ENCODE measurements at regions not wholly inside any gene's neighbourhood (a gene's known extent, or its start where the extent isn't known, plus 50 kb on each side); places are given as distances from the start of the nearest gene placed in this dataset.
A peak's percentile ranks its signal among the peaks of the same experiment; 100 is the strongest.

DNA sequence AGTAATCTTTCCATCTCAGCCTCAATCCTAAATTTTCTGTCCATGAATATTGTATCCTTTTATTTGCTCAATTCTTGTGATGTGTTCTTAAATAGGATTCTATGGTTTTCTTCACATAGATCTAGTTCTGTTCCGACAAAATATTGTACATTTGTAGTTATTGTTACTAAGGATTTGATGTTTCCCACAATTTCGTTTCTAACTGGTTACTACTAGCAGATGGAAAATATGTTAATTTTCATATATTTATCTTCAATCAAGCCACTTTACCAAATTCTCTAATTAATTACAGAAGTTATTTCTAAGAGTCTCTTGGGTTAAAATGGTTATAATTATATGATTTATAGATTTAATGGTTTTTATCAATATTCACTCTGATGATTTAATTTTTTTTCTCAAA lies 60.3 kb downstream of the SEC61B start:
- no peak for DNase-seq (ENCODE audit: low spot score)

DNA sequence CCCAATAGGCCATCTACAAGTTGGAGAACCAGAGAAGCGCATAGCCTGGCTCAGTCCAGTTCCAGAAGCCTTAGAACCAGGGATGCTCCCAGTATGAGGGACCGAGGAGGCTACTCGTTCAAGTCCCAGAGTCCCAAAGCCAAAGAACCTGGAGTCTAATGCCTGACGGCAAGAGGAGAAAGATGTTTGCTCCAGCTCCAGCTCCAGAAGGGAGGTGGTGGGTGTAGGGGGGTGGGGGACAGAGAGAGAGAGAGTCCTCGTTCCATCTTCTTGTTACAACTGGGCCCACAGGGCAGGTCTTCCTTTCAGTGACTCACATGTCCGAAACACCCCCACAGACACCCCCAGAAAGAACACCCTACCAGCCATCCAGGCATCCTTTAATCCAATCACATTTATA lies 63.9 kb downstream of the SEC61B start:
- no peak for DNase-seq (ENCODE audit: low spot score)

DNA sequence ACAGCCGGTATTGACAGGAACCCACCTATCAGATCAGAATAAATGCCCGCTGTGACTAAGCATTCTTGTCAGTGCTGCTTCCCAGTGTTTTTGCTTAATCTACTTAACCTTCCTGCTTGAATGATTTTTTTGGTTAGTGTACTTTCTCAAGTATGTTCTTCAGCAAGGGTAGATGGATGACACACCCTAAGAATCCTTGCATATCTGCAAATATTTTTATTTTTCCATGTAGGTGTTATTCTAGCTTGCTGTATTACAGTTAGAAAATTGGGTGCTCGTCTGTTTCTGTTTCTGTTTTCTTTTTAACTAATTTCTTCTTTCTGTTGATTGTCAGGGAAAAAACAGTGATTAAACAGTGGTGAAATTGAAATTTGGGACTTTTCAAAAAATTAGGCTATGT lies 64.5 kb downstream of the SEC61B start:
- no peak for DNase-seq (ENCODE audit: low spot score)

- no peak for DNase-seq (ENCODE audit: low spot score)
Measured at GRCh38 chr9:99287641-99288040, 65.6 kb downstream of the SEC61B start.

DNA sequence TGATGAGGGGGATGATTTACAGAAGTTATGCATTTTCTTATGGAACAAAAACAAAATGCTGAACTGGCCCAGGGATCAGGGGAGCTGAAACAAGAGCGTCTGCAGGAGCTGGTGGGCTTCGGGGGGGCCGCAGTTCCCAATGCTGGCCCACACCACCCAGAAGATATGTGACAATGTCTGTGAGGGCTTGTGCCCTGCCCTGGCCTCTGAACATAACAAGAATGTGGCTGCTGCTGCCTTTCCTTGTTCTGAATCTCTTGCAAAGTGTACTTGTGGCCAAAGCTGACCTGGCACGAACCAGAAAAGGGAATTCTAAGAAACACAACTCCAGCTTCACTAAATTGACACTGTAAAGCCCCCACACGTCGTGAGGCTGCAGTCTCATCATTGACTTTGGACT lies 66.7 kb downstream of the SEC61B start:
- DNase-seq (ENCODE audit: low spot score) = no peak

DNA sequence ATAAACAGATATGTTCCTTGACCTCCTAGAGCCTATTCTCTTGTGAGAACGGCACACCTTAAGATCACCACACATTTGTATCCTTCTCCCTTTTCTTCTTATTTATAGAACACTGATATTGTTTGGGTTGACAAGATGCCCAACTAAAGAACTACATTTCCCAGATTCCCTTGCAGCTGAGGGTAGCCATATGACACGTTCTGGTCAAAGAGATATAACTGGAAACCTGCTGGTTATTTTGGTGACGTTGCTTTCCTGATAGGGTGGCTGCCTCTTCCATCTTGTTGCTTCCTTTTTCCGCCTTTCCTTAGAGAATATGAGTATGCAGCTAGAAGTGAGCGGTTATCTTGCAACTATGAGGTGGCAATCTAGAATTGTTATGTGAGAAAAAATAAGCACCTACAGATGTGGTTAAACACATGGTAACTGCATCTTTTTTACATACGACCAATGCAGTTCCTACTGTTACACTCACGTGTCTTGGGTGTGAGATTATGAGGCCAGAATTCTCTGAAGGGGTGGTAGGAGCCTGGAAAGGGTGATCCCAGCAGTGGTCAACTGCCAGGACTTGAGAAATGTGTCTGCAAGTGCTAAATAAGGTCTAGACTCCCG lies 72.9 kb downstream of the SEC61B start:
- no peak for DNase-seq (ENCODE audit: low spot score)

- DNase-seq (ENCODE audit: low spot score) = peak; percentile 41
Measured at GRCh38 chr9:99296291-99296951, 74.3 kb downstream of the SEC61B start.

DNA sequence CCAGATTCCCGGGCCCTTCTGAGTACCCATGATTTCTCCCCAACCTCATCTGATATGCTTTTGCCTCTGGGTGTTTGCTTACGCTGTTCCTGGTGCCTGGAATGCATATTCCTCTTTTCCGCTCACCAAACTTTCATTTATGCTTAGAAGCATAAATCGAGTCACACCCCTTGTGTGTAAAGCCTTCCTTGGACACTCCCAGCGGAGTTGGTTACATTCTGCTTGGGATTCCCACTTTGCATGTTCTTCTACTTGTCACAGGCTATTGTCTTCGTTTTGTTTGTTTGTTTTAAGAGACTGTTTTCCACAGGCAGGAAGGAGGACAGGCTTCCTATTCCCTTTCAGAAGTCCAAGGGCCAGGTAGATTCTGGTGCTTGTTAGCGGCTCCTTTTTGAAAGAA lies 76.5 kb downstream of the SEC61B start:
- no peak for DNase-seq (ENCODE audit: low spot score)

DNA sequence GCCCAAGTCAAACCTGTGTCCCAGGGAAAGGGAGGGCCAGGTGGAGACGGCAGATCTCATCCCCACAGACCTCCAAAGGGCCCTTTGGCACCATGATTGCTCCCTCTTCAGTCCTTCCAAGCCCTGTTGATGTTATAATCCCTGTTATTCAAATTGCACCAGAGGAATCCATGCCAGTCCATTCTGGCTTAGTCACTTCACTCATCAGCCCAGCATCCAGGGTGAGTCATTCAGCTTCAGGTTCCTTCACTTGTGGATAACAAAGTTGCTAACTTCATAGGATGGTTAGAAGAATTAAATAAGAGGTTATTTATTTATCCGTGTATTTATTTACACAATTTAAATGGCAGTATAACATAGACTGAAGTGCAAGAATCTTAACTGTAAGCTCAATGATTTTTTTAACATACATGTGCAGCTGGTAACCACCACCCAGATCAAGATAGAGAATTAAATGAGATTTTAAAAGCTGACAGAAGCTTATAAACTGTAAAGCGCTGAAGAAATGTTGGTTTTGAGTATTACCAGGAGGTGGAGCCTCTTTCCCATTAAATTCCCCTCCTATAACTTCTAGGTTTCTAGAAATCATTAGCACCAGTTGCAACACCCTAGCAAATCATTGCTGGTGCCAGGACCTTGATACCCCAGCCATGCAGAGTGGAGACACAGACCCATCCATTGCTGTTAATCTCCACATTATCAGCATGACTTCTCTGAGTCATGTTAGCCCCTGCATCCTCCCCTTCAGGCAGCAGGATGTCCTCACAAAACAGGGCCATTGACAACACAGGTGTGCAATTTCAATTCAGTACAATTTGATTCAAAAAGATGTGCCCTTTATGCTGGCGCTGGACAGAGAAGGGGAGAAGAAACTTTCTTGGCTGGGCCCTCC lies 77.4 kb downstream of the SEC61B start:
- no peak for DNase-seq (ENCODE audit: low spot score)

DNA sequence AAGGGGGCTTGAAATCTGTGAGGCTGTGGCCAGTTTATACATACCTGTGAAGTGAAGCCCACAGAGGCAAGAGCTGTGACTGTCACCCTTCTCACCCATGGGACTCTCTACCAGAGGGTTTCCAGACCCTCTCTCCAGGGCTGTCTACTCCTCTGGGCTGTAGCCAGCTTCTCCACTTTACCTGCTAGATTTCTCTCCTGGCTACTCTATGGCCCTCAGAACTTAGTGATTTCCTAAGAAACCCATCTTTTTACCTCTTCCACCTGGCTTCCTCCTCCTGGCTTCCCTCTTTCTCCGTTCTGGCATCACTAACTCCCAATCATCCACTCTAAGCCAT lies 78.0 kb downstream of the SEC61B start:
- no peak for DNase-seq (ENCODE audit: low spot score)

DNA sequence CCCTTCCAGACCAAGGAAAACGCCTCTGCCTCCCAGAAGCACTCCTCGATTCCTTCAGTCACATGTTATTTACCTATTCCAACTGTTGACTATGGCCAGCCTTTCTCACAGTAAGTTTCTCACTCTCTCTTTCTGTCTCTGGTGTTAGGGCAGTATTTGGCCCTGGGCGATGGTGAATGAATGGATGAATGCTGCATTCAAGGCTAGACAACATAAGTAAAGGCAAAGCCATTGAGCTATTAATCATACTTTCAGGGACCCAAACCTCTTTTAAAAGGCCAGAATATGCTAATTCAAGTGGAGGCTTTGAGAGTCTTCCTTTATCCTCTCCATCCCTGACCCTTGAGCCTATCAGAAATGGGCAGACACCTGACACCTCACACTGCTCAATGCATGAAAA lies 78.5 kb downstream of the SEC61B start:
- DNase-seq (ENCODE audit: low spot score) = no peak

GRCh38 chr9:99303177-99303576 lies 81.1 kb downstream of the SEC61B start:
- DNase-seq (ENCODE audit: low spot score) = no peak

GRCh38 chr9:99305124-99305523 lies 83.0 kb downstream of the SEC61B start:
- no peak for DNase-seq (ENCODE audit: low spot score)

DNA sequence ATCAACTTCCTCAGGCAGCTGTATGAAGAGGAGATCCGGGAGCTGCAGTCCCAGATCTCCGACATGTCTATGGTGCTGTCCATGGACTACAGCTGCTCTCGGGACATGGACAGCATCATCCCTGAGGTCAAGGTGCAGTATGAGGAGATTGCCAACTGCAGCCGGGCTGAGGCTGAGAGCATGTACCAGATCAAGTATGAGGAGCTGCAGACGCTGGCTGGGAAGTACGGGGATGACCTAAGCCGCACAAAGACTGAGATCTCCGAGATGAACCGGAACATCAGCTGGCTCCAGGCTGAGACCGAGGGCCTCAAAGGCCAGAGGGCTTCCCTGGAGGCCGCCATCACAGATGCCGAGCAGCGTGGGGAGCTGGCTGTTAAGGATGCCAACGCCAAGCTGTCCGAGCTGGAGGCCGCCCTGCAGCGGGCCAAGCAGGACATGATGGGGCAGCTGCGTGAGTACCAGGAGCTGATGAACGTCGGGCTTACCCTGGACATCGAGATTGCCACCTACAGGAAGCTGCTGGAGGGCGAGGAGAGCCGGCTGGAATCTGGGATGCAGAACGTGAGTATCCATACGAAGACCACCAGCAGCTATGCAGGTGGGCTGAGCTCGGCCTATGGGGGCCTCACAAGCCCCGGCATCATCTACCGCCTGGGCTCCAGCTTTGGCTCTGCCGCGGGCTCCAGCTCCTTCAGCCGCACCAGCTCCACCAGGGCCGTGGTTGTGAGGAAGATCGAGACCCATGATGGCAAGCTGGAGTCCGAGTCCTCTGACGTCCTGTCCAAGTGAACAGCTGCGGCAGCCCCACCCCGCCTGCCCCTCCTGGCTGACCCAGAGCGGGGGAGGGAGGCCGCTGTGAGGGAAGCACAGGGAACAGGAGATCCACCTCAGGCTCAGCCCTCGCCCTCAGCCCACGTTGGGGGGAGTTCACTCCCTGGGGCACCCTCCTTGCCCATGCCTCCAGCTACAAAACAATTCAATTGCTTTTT lies 84.0 kb downstream of the SEC61B start:
- DNase-seq (ENCODE audit: low spot score) = no peak

DNA sequence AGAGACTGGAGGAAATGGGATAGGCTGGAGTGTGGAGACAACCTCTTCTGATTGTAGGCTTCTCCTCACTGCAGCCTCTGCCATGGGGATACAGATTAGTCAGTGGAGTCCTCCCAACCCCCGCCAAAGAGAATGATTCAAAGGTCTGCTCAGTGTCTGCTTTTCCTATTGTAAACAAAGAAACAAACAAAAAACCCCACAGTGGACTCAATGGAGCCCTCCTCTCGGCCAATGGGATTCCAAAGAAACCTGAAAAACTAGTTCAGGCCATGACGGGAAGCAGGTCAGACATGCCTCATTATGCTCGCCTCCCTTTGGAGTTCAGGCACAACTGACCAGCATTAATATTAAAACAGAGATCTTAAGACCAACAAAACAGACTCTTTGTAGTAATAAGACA lies 85.8 kb downstream of the SEC61B start:
- no peak for DNase-seq (ENCODE audit: low spot score)

GRCh38 chr9:99309141-99309939 lies 87.3 kb downstream of the SEC61B start:
- DNase-seq (ENCODE audit: low spot score) = no peak

GRCh38 chr9:99312736-99313135 lies 90.7 kb downstream of the SEC61B start:
- no peak for DNase-seq (ENCODE audit: low spot score)

- no peak for DNase-seq (ENCODE audit: low spot score)
Measured at GRCh38 chr9:99319048-99319447, 97.0 kb downstream of the SEC61B start.

- DNase-seq (ENCODE audit: low spot score) = no peak
Measured at GRCh38 chr9:99322299-99322698, 100.2 kb downstream of the SEC61B start.

DNA sequence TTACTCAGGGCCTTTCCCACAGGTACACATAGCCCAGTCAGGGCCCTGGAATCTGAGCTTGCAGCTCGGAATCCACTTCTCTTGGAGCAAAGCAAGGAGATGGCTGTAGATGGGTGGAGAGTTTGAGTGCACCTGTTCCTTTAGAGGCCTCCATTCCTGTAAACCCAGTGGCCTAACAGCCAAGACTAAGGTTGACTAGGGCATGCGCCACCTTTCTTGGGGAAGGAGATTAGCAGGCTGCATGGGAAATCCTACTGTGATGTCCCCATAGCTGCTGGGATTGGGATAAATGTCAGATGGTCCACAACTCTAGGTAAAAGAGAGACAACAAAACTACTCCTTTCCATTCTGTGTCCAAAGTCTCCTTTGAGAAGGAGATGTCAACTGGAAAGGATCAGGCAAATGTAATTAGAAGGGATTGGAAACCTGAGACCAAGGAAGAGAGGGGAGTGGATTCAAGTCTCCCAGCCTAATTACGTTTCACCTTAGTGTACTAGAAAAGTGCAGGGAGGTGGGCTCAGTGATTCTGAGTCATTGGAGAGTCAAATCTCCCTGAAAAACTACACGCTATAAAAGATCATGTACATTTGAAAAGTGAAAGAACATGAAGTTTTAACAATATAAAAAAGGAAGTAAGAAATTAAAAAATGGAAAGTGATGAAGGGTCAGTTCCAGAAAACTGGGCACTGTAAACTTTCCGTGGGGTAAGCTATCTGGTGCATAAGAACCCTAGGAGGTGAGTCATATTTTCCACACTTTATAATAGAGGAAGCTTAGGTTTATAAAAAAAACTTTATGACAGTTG lies 104.2 kb downstream of the SEC61B start:
- DNase-seq (ENCODE audit: low spot score) = no peak

DNA sequence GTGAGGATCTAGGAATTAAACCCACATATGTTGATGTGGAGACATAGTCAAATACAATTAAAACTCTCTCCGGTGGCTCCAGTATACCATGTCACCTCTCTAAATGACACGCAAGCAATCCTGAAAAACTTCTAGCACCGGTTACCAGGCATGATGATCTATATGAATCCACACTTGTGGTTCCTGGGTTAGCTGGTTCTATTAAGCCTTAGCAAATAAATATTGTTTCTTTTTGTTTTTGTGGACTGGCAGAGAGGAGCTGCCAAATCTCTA lies 104.8 kb downstream of the SEC61B start:
- DNase-seq (ENCODE audit: low spot score) = no peak
